OCI-LY7 (cell line): ENCODE measurements at regions not wholly inside any gene's neighbourhood (a gene's known extent, or its start where the extent isn't known, plus 50 kb on each side); places are given as distances from the start of the nearest gene placed in this dataset.

Source experiments
- BruUV-seq: library from RNA; stranded (reverse); fragments of 400-500 nt; replicated peaks from 2 replicates; lab custom pipeline; 2021; lab: Mats Ljungman, UMichigan
- CTCF ChIA-PET: fragments of 300-600 bp; sonication (Branson Sonifier 250); formaldehyde crosslinking; loops from one replicate; lab custom pipeline; 2022; ENCODE audit warnings: antibody characterized with exemption; ENCODE audit not compliant: unreplicated experiment; lab: Charles Lee
- POLR2A ChIA-PET: fragments of 300-600 bp; sonication (Branson Sonifier 250); formaldehyde crosslinking; loops from one replicate; lab custom pipeline; 2022; ENCODE audit warnings: antibody characterized with exemption; lab: Charles Lee
- DNase-seq: peaks from one replicate; pipeline ENCODE4 v3.0.0-alpha.2; 2015; ENCODE audit warnings: low spot score
- H2AFZ ChIP-seq: fragments of 200-600 bp; sonication (generic), shearing (Covaris generic); 2 replicates; pipeline ENCODE4 v1.6.1; 2014; ENCODE audit warnings: mild to moderate bottlenecking, antibody characterized with exemption, low read length, moderate library complexity
- H3K27ac ChIP-seq: fragments of 200-600 bp; sonication (generic); 2 replicates; pipeline ENCODE4 v1.5.1; 2014; ENCODE audit warnings: mixed run types, low read depth, mild to moderate bottlenecking, moderate library complexity, low read length, inconsistent platforms; ENCODE audit not compliant: poor library complexity, severe bottlenecking
- H3K36me3 ChIP-seq: fragments of 200-600 bp; sonication (generic); 2 replicates; pipeline ENCODE4 v1.6.1; 2014; ENCODE audit warnings: mild to moderate bottlenecking, antibody characterized with exemption, low read length, moderate library complexity, mixed read lengths; ENCODE audit not compliant: insufficient read depth
- H3K4me1 ChIP-seq: fragments of 200-600 bp; sonication (generic); 2 replicates; pipeline ENCODE4 v1.5.1; 2014; ENCODE audit warnings: mild to moderate bottlenecking, low read length; ENCODE audit not compliant: insufficient read depth, poor library complexity, severe bottlenecking
- H3K4me2 ChIP-seq: fragments of 200-600 bp; sonication (generic); 2 replicates; pipeline ENCODE4 v1.6.1; 2014; ENCODE audit warnings: mild to moderate bottlenecking, low read length
- H3K4me3 ChIP-seq: fragments of 200-600 bp; sonication (generic); 2 replicates; pipeline ENCODE4 v1.5.1; 2014; ENCODE audit warnings: mild to moderate bottlenecking, low read depth, low read length; ENCODE audit not compliant: poor library complexity, severe bottlenecking
- H3K79me2 ChIP-seq: fragments of 200-600 bp; sonication (generic); 2 replicates; pipeline ENCODE4 v1.6.1; 2016; ENCODE audit warnings: low read depth, mild to moderate bottlenecking, low read length, moderate library complexity, mixed read lengths; ENCODE audit not compliant: insufficient read depth
- H3K9me2 ChIP-seq: fragments of 200-600 bp; sonication (generic); 2 replicates; pipeline ENCODE4 v1.6.1; 2016; ENCODE audit warnings: mild to moderate bottlenecking, low read length, mixed read lengths; ENCODE audit not compliant: insufficient read depth
- H3K9me3 ChIP-seq: fragments of 200-600 bp; sonication (generic); 2 replicates; pipeline ENCODE4 v1.6.1; 2014; ENCODE audit warnings: mild to moderate bottlenecking, mixed run types, low read length, mixed read lengths
- H4K20me1 ChIP-seq: fragments of 200-600 bp; sonication (generic); 2 replicates; pipeline ENCODE4 v1.6.1; 2014; ENCODE audit warnings: mild to moderate bottlenecking, antibody characterized with exemption, low read length, moderate library complexity, mixed read lengths; ENCODE audit not compliant: insufficient read depth
- EZH2phosphoT487 ChIP-seq: fragments of 200-600 bp; sonication (generic); IDR thresholded peaks from 2 replicates; pipeline ENCODE4 v1.6.1; 2018; ENCODE audit warnings: low read depth, borderline replicate concordance, mild to moderate bottlenecking, mixed run types, antibody characterized with exemption, low read length, moderate library complexity, mixed read lengths
- intact Hi-C: fragments of 100-400 bp; cut with micrococcal nuclease; formaldehyde crosslinking; loops from one replicate; pipeline ENCODE4 v1.10.0; 2022; ENCODE audit not compliant: unreplicated experiment
- TF ChIP-seq, protein P1 (sequence below): fragments of 200-600 bp; sonication (generic); conservative IDR thresholded peaks from 2 replicates; pipeline ENCODE4 v1.5.1; 2014; ENCODE audit warnings: mild to moderate bottlenecking, antibody characterized with exemption, low read length, moderate library complexity, mixed read lengths

DNA sequence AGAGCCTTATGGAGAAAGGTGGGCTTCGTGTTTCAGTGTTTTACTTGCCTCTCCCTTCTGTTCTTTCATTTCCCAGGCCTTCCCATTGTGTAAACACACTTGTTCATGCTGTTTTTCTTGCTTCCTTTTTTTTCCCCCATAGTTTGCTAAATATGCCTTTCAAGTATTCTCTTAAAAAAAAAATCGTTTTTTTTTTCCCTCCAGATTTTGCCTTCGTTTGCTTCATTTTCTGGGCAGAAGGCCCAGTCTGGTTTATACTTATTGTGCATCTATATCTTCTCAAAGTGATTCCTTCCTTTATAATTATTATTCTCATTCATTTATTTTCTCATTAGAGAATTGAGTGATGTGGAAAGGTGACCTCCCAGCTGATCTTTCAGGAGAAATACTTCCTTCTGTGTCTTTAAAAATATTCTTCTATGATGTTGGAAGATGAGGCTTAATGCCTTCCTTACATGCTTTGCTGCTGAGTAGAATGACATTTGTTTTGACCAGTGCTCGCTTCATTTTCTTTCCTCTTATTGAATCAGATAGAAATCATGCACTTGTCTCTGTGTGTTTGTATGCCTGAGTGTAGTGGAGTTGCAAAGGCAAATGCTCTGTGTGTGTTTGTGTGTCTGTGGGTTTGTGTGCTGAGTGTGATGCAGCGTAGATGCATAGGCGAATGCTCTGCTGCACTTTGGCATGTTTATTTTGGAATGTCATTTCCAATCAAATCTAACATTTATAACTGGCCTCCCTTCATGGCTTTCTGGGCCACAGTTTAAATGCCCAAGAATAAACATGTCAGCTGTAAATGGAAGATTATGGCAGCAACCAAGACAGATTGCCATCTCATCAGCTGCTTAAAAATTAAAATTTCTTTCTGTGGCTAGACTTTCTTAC lies 591.4 kb downstream of the FGF9 start:
- CTCF ChIA-PET: no interaction called here

DNA sequence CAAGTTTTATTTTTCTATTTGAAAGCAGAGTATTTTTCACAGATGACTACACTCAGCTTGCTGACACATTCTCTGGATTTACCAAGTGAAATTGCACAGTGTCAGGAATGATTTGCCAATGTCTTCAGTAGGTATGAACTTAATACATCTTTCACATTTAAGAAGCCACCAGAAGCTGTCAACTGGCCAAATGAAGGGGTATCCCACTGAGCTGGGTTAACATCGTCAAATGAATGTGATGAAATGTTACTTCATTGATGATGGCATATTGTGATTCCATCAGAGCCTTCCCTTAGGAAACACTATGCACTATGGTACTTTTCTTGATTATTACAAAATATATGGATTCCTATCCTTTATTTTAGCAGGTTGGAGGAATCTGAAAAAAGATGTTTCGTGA lies 592.3 kb downstream of the FGF9 start:
- H3K36me3 ChIP-seq: no peaks in the 10 kb centered on the region
- no peaks in the 10 kb centered on the region for H4K20me1 ChIP-seq
- CTCF ChIA-PET: no interaction called here
- no peaks in the 10 kb centered on the region for H3K4me1 ChIP-seq
- no peaks in the 10 kb centered on the region for H3K79me2 ChIP-seq
- TF ChIP-seq, protein P1, sequence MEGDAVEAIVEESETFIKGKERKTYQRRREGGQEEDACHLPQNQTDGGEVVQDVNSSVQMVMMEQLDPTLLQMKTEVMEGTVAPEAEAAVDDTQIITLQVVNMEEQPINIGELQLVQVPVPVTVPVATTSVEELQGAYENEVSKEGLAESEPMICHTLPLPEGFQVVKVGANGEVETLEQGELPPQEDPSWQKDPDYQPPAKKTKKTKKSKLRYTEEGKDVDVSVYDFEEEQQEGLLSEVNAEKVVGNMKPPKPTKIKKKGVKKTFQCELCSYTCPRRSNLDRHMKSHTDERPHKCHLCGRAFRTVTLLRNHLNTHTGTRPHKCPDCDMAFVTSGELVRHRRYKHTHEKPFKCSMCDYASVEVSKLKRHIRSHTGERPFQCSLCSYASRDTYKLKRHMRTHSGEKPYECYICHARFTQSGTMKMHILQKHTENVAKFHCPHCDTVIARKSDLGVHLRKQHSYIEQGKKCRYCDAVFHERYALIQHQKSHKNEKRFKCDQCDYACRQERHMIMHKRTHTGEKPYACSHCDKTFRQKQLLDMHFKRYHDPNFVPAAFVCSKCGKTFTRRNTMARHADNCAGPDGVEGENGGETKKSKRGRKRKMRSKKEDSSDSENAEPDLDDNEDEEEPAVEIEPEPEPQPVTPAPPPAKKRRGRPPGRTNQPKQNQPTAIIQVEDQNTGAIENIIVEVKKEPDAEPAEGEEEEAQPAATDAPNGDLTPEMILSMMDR: no peak
- no peak for TF ChIP-seq EZH2phosphoT487
- intact Hi-C loops: no loop called here
- no peaks in the 10 kb centered on the region for H3K9me2 ChIP-seq
- no peak overlapping the region for H2AFZ ChIP-seq
- H3K27ac ChIP-seq: no peak overlapping the region
- no peaks in the 10 kb centered on the region for H3K9me3 ChIP-seq
- POLR2A ChIA-PET: no interaction called here
- DNase-seq: no peak
- no TSS peak for BruUV-seq
- H3K4me3 ChIP-seq: no peak overlapping the region
- H3K4me2 ChIP-seq: no peak overlapping the region

More for the DNA sequence above, 591.4 kb downstream of the FGF9 start:
- intact Hi-C loops: no loop called here
- POLR2A ChIA-PET: no interaction called here
- DNase-seq: no peak
- TF ChIP-seq, protein P1: no peak
- TF ChIP-seq EZH2phosphoT487: no peak
- H3K9me3 ChIP-seq: no peaks in the 10 kb centered on the region
- no TSS peak for BruUV-seq
- H3K4me3 ChIP-seq: no peak overlapping the region
- no peaks in the 10 kb centered on the region for H3K36me3 ChIP-seq
- H3K9me2 ChIP-seq: no peaks in the 10 kb centered on the region
- H3K4me2 ChIP-seq: no peak overlapping the region
- no peaks in the 10 kb centered on the region for H3K4me1 ChIP-seq
- no peak overlapping the region for H3K27ac ChIP-seq
- no peak overlapping the region for H2AFZ ChIP-seq
- no peaks in the 10 kb centered on the region for H4K20me1 ChIP-seq
- H3K79me2 ChIP-seq: no peaks in the 10 kb centered on the region

DNA sequence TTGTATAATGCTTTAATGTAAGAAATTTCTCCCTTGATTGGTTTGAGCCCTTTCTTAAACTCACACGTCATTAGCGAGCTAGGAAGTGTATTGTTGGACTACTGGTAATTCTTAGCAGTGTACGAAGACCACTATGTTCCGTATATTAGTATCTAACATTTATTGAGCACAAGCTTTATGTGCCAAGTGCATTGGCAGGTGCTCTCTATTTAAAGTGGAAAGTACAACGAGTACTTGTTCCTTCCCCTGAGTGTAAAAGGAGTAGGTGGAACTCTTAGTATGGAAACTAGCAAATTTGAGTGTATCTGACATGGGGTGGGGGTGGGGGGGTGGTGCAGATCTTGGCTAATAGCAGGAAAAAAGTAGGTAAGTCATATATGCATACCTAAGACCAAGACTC lies 594.7 kb downstream of the FGF9 start:
- Histone ChIP-seq H3K4me1 (no peaks in the 10 kb centered on the region), H3K4me3 (no peak overlapping the region)
- CTCF ChIA-PET: no interaction called here

More for the DNA sequence above, 594.7 kb downstream of the FGF9 start:
- no peaks in the 10 kb centered on the region for H4K20me1 ChIP-seq
- no peak for DNase-seq
- H3K4me2 ChIP-seq: no peak overlapping the region
- TF ChIP-seq EZH2phosphoT487: no peak
- TF ChIP-seq, protein P1: no peak
- POLR2A ChIA-PET: no interaction called here
- no peaks in the 10 kb centered on the region for H3K9me3 ChIP-seq
- H2AFZ ChIP-seq: no peak overlapping the region
- H3K27ac ChIP-seq: no peak overlapping the region
- intact Hi-C loops: no loop called here
- no peaks in the 10 kb centered on the region for H3K79me2 ChIP-seq
- H3K36me3 ChIP-seq: no peaks in the 10 kb centered on the region
- H3K9me2 ChIP-seq: no peaks in the 10 kb centered on the region
- no TSS peak for BruUV-seq
